NCI-H524 treated with DMSO at 0.1 percent for 48 hours (cell line): ENCODE measurements at regions not wholly inside any gene's neighbourhood (a gene's known extent, or its start where the extent isn't known, plus 50 kb on each side); places are given as distances from the start of the nearest gene placed in this dataset.

ENCODE experiments used
- DNase-seq: peaks from one replicate; lab custom pipeline; 2025; lab: John Stamatoyannopoulos, UW

- no peak for DNase-seq
Measured at GRCh38 chr3:5069627-5070026, 52.5 kb upstream of the ARL8B start.

GRCh38 chr3:5071061-5071460 lies 51.0 kb upstream of the ARL8B start:
- DNase-seq = no peak

- no peak for DNase-seq
Measured at GRCh38 chr3:5072100-5072816, 49.8 kb upstream of the ARL8B start.
